ACHN (cell line): ENCODE measurements at regions not wholly inside any gene's neighbourhood (a gene's known extent, or its start where the extent isn't known, plus 50 kb on each side); places are given as distances from the start of the nearest gene placed in this dataset.
"Not testable (repeated sequence)": the region's sequence is repeated elsewhere in the genome, so short reads cannot be mapped to it uniquely, and the experiment has no call there.

Experiments used
- DNase-seq: peaks from one replicate; pipeline ENCODE4 v3.0.0-alpha.2; 2015
- in situ Hi-C: cut with HindIII; loops from 2 replicates; pipeline ENCODE4 v1.10.0; 2017; ENCODE audit warnings: low sequenced_read_pairs, low pct_ligation_motif_present, low pct_unique_long_range_greater_than_20kb

GRCh38 chr14:27242874-27243273 is 645.0 kb upstream of the NOVA1 start:
- no peak for DNase-seq
- in situ Hi-C loops = no loop called here

GRCh38 chr14:27243365-27243764 is 645.5 kb upstream of the NOVA1 start:
- in situ Hi-C loops = no loop called here
- no peak for DNase-seq

- no peak for DNase-seq
- in situ Hi-C loops = no loop called here
Measured at GRCh38 chr14:27245947-27246346, 648.1 kb upstream of the NOVA1 start.

GRCh38 chr14:27253966-27254365 is 656.1 kb upstream of the NOVA1 start:
- no peak for DNase-seq
- in situ Hi-C loops = no loop called here

- in situ Hi-C loops = no loop called here
- no peak for DNase-seq
Measured at GRCh38 chr14:27256805-27257204, 659.0 kb upstream of the NOVA1 start.

- no peak for DNase-seq
- in situ Hi-C loops = no loop called here
Measured at GRCh38 chr14:27267876-27268275, 670.0 kb upstream of the NOVA1 start.

GRCh38 chr14:27270716-27271115 is 672.9 kb upstream of the NOVA1 start:
- no peak for DNase-seq
- in situ Hi-C loops = no loop called here

- in situ Hi-C loops = no loop called here
Measured at GRCh38 chr14:27278341-27278740, 680.5 kb upstream of the NOVA1 start.

GRCh38 chr14:27305441-27305945 is 707.7 kb upstream of the NOVA1 start:
- in situ Hi-C loops = no loop called here
- DNase-seq = no peak

More at GRCh38 chr14:27278341-27278740, 680.5 kb upstream of the NOVA1 start:
- no peak for DNase-seq

GRCh38 chr14:27312730-27313129 is 714.9 kb upstream of the NOVA1 start:
- DNase-seq, in situ Hi-C loops: not testable (repeated sequence)

- in situ Hi-C loops = no loop called here
- no peak for DNase-seq
Measured at GRCh38 chr14:27314231-27314630, 716.4 kb upstream of the NOVA1 start.

- DNase-seq = no peak
- in situ Hi-C loops = no loop called here
Measured at GRCh38 chr14:27315477-27315876, 717.6 kb upstream of the NOVA1 start.

GRCh38 chr14:27315947-27316346 is 718.1 kb upstream of the NOVA1 start:
- DNase-seq = no peak
- in situ Hi-C loops = no loop called here

GRCh38 chr14:27318774-27319420 is 721.1 kb upstream of the NOVA1 start:
- DNase-seq = no peak
- in situ Hi-C loops = no loop called here

- no peak for DNase-seq
- in situ Hi-C loops = no loop called here
Measured at GRCh38 chr14:27320261-27320660, 722.4 kb upstream of the NOVA1 start.

GRCh38 chr14:27327095-27327494 is 729.3 kb upstream of the NOVA1 start:
- DNase-seq = no peak
- in situ Hi-C loops = no loop called here

- in situ Hi-C loops = no loop called here
- DNase-seq = no peak
Measured at GRCh38 chr14:27338012-27338411, 740.2 kb upstream of the NOVA1 start.

GRCh38 chr14:27363036-27363435 is 765.2 kb upstream of the NOVA1 start:
- DNase-seq, in situ Hi-C loops: not testable (repeated sequence)

- no peak for DNase-seq
- in situ Hi-C loops = no loop called here
Measured at GRCh38 chr14:27366596-27366995, 768.8 kb upstream of the NOVA1 start.

GRCh38 chr14:27367345-27367744 is 769.5 kb upstream of the NOVA1 start:
- DNase-seq = no peak
- in situ Hi-C loops = no loop called here

- in situ Hi-C loops = no loop called here
- DNase-seq = no peak
Measured at GRCh38 chr14:27370074-27370473, 772.2 kb upstream of the NOVA1 start.
